Breast epithelium (tissue), 3 donors: ENCODE measurements at regions not wholly inside any gene's neighbourhood (a gene's known extent, or its start where the extent isn't known, plus 50 kb on each side); places are given as distances from the start of the nearest gene placed in this dataset.

Experiments
- POLR2A ChIP-seq: fragments of 450-650 bp; IDR thresholded peaks from one replicate; pipeline ENCODE4 v1.6.1; 2016; ENCODE audit warnings: antibody characterized with exemption, mild to moderate bottlenecking, moderate library complexity
- POLR2AphosphoS5 ChIP-seq, 3 donors: sonication (generic); formaldehyde crosslinking; IDR thresholded peaks; one replicate each; pipeline ENCODE4 v1.6.1; 2017; ENCODE audit warnings: antibody characterized with exemption in 3 of 3
- TF ChIP-seq, protein P1 (sequence below), 3 donors: fragments of 450-650 bp; IDR thresholded peaks; one replicate each; pipeline ENCODE4 v1.5.1; 2016 to 2017; ENCODE audit warnings: antibody characterized with exemption in 3 of 3, mild to moderate bottlenecking in 3 of 3, moderate library complexity in 3 of 3

DNA sequence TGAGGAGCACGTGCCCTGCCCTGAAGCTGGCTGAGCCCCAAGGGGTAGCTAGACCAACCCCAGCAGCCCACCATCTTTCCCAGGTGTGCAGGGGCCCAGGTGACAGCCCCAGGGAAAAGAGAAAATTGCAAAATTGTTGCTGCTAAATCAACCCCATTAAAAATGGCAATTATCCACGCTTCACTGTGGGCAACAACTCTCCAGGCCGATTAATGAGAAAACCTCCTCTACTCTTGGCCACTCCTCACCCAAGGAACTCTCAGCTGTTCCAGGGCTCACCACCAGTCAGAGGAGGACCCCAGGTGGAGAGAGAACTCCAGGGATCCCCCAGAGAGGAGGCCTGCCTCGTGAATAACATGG, 516.1 kb upstream of the MGMT start:
- TF ChIP-seq POLR2A: no peak
- TF ChIP-seq, protein P1, sequence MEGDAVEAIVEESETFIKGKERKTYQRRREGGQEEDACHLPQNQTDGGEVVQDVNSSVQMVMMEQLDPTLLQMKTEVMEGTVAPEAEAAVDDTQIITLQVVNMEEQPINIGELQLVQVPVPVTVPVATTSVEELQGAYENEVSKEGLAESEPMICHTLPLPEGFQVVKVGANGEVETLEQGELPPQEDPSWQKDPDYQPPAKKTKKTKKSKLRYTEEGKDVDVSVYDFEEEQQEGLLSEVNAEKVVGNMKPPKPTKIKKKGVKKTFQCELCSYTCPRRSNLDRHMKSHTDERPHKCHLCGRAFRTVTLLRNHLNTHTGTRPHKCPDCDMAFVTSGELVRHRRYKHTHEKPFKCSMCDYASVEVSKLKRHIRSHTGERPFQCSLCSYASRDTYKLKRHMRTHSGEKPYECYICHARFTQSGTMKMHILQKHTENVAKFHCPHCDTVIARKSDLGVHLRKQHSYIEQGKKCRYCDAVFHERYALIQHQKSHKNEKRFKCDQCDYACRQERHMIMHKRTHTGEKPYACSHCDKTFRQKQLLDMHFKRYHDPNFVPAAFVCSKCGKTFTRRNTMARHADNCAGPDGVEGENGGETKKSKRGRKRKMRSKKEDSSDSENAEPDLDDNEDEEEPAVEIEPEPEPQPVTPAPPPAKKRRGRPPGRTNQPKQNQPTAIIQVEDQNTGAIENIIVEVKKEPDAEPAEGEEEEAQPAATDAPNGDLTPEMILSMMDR (IDR thresholded peaks at IDR 0.05): no peak
- TF ChIP-seq POLR2AphosphoS5 (IDR thresholded peaks at IDR 0.05): no peak
